ENCODE measurements at regions not wholly inside any gene's neighbourhood (a gene's known extent, or its start where the extent isn't known, plus 50 kb on each side); places are given as distances from the start of the nearest gene placed in this dataset.
A peak's percentile ranks its signal among the peaks of the same experiment; 100 is the strongest.
"Not testable (repeated sequence)": the region's sequence is repeated elsewhere in the genome, so short reads cannot be mapped to it uniquely, and the experiment has no call there.

GRCh38 chr4:66554826-66555225, 884.5 kb upstream of the EPHA5 start:
- peak; percentile 31 for DNase-seq (ENCODE audit: low spot score)

DNA sequence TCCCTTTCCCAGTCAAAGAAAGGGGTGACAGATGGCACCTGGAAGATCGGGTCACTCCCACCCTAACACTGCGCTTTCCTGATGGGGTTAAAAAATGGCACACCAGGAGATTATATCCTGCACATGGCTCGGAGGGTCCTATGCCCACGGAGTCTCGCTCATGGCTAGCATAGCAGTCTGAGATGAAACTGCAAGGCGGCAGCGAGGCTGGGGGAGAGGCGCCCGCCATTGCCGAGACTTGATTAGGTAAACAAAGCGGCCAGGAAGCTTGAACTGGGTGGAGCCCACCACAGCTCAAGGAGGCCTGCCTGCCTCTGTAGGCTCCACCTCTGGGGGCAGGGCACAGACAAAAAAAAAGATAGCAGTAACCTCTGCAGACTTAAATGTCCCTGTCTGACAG, 875.0 kb upstream of the EPHA5 start:
- DNase-seq (ENCODE audit: low spot score) = not testable (repeated sequence)

DNA sequence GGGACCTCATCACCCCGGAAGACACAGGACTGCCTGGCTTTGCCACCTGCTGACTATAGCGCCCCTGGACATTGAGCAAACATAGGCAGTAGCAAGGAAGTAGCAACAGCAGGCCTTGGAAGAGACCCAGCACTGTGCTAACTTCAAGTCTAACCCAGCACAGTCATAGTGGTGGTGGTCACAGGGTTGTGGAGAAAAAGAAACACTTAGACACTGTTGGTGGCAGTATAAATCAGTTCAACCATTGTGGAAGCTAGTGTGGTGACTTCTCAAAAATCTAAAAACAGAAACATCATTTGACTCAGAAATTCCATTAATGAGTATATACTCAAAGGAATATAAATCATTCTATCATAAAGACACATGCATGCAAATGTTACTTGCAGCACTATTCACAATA, 874.0 kb upstream of the EPHA5 start:
- DNase-seq (ENCODE audit: low spot score) = no peak

- no peak for DNase-seq (ENCODE audit: low spot score)
Measured at GRCh38 chr4:66539745-66540144, 869.5 kb upstream of the EPHA5 start.

- DNase-seq (ENCODE audit: low spot score) = no peak
Measured at GRCh38 chr4:66524781-66525180, 854.5 kb upstream of the EPHA5 start.

- no peak for DNase-seq (ENCODE audit: low spot score)
Measured at GRCh38 chr4:66522244-66522643, 852.0 kb upstream of the EPHA5 start.

GRCh38 chr4:66516940-66517339, 846.7 kb upstream of the EPHA5 start:
- DNase-seq (ENCODE audit: low spot score) = no peak

- DNase-seq (ENCODE audit: low spot score) = no peak
Measured at GRCh38 chr4:66506985-66507384, 836.7 kb upstream of the EPHA5 start.

DNA sequence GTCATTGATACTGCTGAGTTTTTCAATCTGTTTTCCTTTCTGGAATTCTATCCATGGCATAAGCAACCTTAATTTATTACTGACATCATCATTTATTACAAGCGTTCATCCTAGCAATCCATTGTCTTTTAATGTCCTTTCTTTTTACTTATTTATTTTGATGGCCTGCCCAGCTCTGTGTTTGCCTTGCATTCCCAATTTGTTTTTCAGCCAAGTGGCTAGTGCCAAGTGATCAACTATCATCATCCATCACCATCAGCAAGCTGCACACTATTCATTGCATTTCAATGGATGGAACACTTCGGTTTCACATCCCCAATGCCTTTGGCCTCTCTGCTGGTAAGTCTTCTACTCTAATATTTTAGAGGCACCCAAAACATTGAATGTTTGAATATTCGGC, 831.7 kb upstream of the EPHA5 start:
- DNase-seq (ENCODE audit: low spot score) = no peak

- no peak for DNase-seq (ENCODE audit: low spot score)
Measured at GRCh38 chr4:66490729-66491128, 820.4 kb upstream of the EPHA5 start.

DNA sequence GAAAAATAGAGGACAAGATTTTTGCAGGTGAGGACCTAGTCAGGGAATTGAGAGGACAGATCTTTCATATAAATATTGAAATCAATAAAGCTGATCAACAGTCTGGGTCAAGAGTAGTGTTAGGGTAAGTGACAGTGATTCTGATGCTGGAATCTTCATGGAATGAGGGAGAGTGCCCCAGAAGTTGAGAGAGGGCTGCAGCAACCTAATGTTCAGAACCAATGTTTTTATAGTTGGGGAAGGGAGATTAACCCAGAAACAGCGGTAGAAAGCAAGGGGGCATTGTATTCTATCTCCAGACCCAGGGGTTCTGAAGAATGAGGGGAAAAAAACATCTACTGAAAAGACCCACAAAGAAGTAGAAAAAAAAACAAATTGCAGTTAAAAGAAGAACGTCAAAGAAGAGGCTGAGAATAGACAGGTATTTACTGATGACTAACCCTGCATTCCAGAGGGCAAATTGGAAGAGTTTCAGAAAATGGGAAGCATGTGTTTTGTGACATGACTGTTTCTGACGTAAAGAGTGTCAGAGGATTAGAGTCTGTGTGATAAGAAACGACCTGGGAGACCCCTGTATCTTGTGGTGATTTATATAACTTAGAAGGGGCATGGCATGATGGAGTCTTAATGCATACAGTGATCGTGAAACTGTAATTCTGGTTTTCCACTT, 819.6 kb upstream of the EPHA5 start:
- peak; percentile 54 for DNase-seq (ENCODE audit: low spot score)

- DNase-seq (ENCODE audit: low spot score) = no peak
Measured at GRCh38 chr4:66489370-66489769, 819.1 kb upstream of the EPHA5 start.

- no peak for DNase-seq (ENCODE audit: low spot score)
Measured at GRCh38 chr4:66486068-66486467, 815.8 kb upstream of the EPHA5 start.

DNA sequence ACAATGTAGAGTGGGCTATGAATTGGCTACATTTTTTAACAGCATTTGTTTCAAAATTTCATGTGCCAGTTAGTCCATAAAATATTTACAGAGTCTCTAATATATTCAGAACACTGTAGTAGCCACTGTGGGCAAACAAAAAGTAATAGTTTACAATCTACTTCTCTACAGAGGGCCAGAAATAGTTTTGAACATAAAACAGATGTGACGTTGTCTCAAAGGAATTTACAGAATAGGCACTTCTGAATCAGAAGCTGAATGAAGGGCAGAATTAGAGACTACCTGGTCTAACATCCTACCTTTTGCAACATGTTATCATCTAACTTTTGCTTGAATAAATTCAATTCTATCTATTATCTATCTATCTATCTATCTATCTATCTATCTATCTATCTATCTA, 811.9 kb upstream of the EPHA5 start:
- DNase-seq (ENCODE audit: low spot score) = no peak

DNA sequence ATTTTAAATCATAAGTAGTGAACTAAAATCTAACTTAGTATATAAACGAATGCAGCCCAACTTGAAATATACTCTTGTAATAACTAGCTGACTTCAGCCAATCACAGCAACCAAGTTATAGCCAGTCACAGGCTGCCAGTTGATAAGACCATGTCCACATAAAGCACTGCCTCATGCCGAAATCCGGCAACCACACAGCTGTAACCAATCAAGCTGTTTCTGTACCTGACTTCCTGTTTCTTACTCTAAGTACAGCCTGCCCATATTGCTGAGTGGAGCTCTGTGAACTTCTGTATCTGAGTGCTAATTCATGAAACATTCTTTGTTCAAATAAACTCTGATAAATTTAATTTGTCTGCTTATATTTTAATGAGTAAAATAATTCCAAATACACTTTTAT, 805.3 kb upstream of the EPHA5 start:
- no peak for DNase-seq (ENCODE audit: low spot score)

GRCh38 chr4:66465111-66465510, 794.8 kb upstream of the EPHA5 start:
- DNase-seq (ENCODE audit: low spot score) = no peak

DNA sequence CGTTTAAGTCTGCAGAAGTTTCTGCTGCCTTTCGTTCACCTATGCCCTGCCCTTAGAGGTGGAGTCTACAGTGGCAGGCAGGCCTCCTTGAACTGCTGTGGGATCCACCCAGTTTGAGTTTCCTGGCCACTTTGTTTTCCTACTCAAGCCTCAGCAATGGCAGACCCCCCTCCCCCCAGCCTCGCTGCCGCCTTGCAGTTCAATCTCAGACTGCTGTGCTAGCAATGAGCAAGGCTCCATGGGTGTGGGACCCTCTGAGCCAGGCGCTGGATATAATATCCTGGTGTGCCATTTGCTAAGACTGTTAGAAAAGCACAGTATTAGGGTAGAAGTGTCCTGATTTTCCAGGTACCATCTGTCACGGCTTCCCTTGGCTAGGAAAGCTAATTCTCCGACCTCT, 792.6 kb upstream of the EPHA5 start:
- not testable (repeated sequence) for DNase-seq (ENCODE audit: low spot score)

- no peak for DNase-seq (ENCODE audit: low spot score)
Measured at GRCh38 chr4:66451741-66452140, 781.5 kb upstream of the EPHA5 start.

DNA sequence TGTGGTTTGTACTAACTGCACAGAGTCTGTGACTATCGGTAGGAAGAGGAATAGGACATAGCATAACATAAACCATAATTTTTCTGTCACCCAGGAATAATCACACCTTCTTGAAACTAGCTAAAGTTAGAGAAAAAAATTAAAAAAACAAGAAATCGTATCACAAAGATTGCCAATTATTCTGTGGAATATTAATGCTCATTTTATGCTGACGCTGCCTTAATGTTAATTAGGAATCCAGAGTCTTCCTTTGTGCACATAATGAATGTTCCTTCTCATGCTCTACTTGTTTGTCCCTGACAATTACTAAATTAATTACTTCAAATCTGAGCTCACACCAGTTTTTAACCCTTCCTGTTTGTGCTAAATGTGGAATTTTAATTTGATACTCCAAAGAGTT, 772.7 kb upstream of the EPHA5 start:
- DNase-seq (ENCODE audit: low spot score) = no peak

DNA sequence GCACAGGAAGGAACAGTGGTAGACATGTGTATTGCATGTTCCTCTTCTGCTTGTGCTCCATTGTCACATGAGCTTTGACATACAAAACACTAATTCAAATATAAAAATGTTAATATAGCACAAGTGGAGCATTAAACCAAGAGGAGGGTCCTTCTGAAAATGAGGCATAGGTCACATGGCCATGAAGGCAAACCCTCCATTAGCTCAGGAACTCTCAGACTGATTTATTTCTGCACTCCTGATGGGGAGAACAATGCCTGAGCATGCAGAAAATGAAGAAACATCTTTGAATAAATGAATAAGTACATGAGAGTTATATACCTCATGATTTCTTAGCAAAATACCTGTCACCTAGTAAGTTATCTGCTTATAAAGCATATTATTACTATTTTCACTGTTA, 769.2 kb upstream of the EPHA5 start:
- no peak for DNase-seq (ENCODE audit: low spot score)

GRCh38 chr4:66433706-66434105, 763.4 kb upstream of the EPHA5 start:
- DNase-seq (ENCODE audit: low spot score) = no peak

DNA sequence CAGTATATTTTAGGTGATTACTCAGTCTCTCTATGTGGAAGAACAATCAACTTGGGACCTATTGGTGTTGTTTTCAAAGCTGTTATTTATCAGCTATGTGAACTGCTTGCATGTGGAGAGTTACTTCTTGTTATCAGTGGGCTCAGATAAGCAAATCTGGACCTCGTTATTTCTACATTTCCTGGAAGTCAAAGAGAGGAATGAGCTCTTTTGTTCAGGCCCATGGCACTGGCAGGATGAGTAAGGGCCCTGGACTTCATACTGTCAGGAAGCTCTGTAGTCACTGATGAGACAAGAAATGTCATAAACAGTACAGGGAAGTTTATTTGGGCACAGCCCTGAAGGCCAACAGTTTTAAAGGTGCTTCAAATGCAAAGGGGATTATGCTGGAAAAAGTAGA, 760.6 kb upstream of the EPHA5 start:
- DNase-seq (ENCODE audit: low spot score) = no peak

DNA sequence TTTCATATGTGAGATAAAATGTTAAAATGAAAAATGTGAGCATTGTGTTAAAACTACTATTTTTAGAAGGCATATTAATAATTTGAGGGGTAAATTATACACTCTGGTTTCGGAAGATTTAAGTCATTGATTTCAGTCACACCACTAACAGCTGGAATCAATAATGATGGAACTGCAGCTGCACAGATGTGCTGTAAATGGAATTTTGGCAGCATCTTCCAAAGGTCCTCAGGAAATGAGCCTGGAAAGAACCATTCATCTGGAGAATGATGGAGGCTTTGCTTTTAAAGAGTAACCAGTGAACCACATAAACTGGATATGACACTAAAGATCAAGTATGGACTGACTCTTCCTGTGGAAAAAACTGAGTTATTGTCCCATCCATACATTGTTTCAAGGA, 759.0 kb upstream of the EPHA5 start:
- no peak for DNase-seq (ENCODE audit: low spot score)

GRCh38 chr4:66416425-66416824, 746.1 kb upstream of the EPHA5 start:
- DNase-seq (ENCODE audit: low spot score) = no peak

DNA sequence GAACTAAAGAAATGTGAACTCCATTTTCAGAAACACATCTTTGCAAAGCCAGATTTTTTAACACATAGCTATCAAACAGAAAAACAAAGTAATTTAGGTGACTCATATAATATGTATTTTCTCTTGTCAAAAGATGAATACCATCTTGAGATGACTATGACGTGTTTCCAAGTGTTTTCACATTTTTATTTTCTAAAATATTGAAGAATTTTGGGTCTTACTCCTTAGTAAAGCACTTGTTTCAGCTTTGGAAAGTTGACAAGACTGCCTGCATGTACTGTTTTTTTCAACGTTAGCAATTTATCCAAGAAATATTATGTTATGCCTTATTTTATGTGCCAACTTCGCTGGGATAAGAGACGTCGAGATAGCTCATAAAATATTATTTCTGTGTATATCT, 733.9 kb upstream of the EPHA5 start:
- DNase-seq (ENCODE audit: low spot score) = no peak

Measured in kidney tubule cell (primary cell).